SK-N-SH (cell line): ENCODE measurements at regions not wholly inside any gene's neighbourhood (a gene's known extent, or its start where the extent isn't known, plus 50 kb on each side); places are given as distances from the start of the nearest gene placed in this dataset.

Source experiments
- CTCF ChIA-PET: fragments of 300-600, 350-600 bp; formaldehyde crosslinking; extraction: SDS; loops from one replicate; lab custom pipeline; 2021; lab: Yijun Ruan, JAX
- POLR2A ChIA-PET: fragments of 350-600 bp; sonication (Branson Sonifier 250); formaldehyde crosslinking; extraction: SDS; loops from one replicate; lab custom pipeline; 2020; ENCODE audit warnings: antibody characterized with exemption, inconsistent platforms; lab: Yijun Ruan, JAX
- DNase-seq: peaks from one replicate; pipeline ENCODE4 v3.0.0; 2012
- H2AFZ ChIP-seq: fragments of 200-600 bp; sonication (generic); 2 replicates; pipeline ENCODE4 v1.8.1; 2016; ENCODE audit warnings: antibody characterized with exemption, mild to moderate bottlenecking, low read depth
- H3F3A ChIP-seq: fragments of 200-600 bp; sonication (generic); replicated peaks from 2 replicates; pipeline ENCODE3; 2016; ENCODE audit warnings: antibody characterized with exemption, mild to moderate bottlenecking; ENCODE audit not compliant: insufficient read depth
- H3K27ac ChIP-seq, 2 experiments: fragments of 200-500 bp in 1 of 2; fragments of 200-600 bp in 1 of 2; sonication (Bioruptor generic) in 1 of 2; sonication (generic), shearing (Covaris generic) in 1 of 2; 2 replicates each; pipeline versions ENCODE4 v1.5.1 to v1.6.1; 2014 to 2016; ENCODE audit warnings: low read depth in 2 of 2, inconsistent platforms in 1 of 2, low read length in 1 of 2, mild to moderate bottlenecking in 1 of 2, mixed read lengths in 1 of 2
- H3K27me3 ChIP-seq: fragments of 200-600 bp; sonication (generic), shearing (Covaris generic); 2 replicates; pipeline ENCODE4 v1.6.1; 2016; ENCODE audit warnings: mixed run types; ENCODE audit not compliant: insufficient read depth
- H3K36me3 ChIP-seq, 2 experiments: fragments of 200-500 bp in 1 of 2; fragments of 200-600 bp in 1 of 2; sonication (Bioruptor generic) in 1 of 2; sonication (generic) in 1 of 2; replicated peaks in 1 of 2; 2 replicates each; pipeline versions ENCODE3 to v1.5.1; 2014 to 2016; ENCODE audit warnings: low read length in 1 of 2, mild to moderate bottlenecking in 1 of 2; ENCODE audit not compliant: insufficient read depth in 2 of 2, control insufficient read depth in 1 of 2
- H3K4me1 ChIP-seq, 2 experiments: fragments of 200-500 bp in 1 of 2; fragments of 200-600 bp in 1 of 2; sonication (Bioruptor generic) in 1 of 2; sonication (generic), shearing (Covaris generic) in 1 of 2; 2 replicates each; pipeline versions ENCODE4 v1.5.1 to v1.6.1; 2014 to 2016; ENCODE audit warnings: low read depth in 1 of 2, low read length in 1 of 2, mixed run types in 1 of 2; ENCODE audit not compliant: insufficient read depth in 2 of 2, control insufficient read depth in 1 of 2
- H3K4me2 ChIP-seq: fragments of 200-600 bp; sonication (generic), shearing (Covaris generic); 2 replicates; pipeline ENCODE4 v1.6.1; 2017; ENCODE audit warnings: mixed run types
- H3K4me3 ChIP-seq, 2 experiments: fragments of 200-500 bp in 1 of 2; fragments of 200-600 bp in 1 of 2; sonication (Bioruptor generic) in 1 of 2; sonication (generic), shearing (Covaris generic) in 1 of 2; 2 replicates each; pipeline versions ENCODE4 v1.5.1 to v1.8.1; 2014 to 2016; ENCODE audit warnings: low read depth in 2 of 2, inconsistent platforms in 1 of 2, low read length in 1 of 2, mild to moderate bottlenecking in 1 of 2, mixed read lengths in 1 of 2, moderate library complexity in 1 of 2
- H3K79me2 ChIP-seq: fragments of 200-600 bp; sonication (generic); 2 replicates; pipeline ENCODE4 v1.8.1; 2017; ENCODE audit warnings: mild to moderate bottlenecking; ENCODE audit not compliant: insufficient read depth
- H3K9ac ChIP-seq: fragments of 200-600 bp; sonication (generic); 2 replicates; pipeline ENCODE4 v1.6.1; 2017; ENCODE audit warnings: mixed run types
- H3K9me2 ChIP-seq: fragments of 200-600 bp; sonication (generic); 2 replicates; pipeline ENCODE4 v1.6.1; 2017; ENCODE audit warnings: mixed run types
- H3K9me3 ChIP-seq: fragments of 200-600 bp; sonication (generic); 2 replicates; pipeline ENCODE4 v1.6.1; 2017; ENCODE audit warnings: mixed run types, mild to moderate bottlenecking, moderate library complexity
- H4K20me1 ChIP-seq: fragments of 200-600 bp; sonication (generic); 2 replicates; pipeline ENCODE4 v1.6.1; 2017; ENCODE audit warnings: mild to moderate bottlenecking, mixed run types; ENCODE audit not compliant: insufficient read depth
- CHD2 ChIP-seq: fragments of 150-350 bp; IDR thresholded peaks from 2 replicates; pipeline ENCODE4 v1.6.1; 2018; ENCODE audit warnings: low read length; ENCODE audit not compliant: partially characterized antibody
- ELF1 ChIP-seq: IDR thresholded peaks from 2 replicates; pipeline ENCODE4 v1.4.0; 2012
- EP300 ChIP-seq, 2 experiments: IDR thresholded peaks; 2 replicates each; pipeline versions ENCODE4 v1.4.0 to v1.6.1; 2012; ENCODE audit warnings: borderline replicate concordance in 1 of 2, low read depth in 1 of 2, low read length in 1 of 2
- FOSL2 ChIP-seq: IDR thresholded peaks from 2 replicates; pipeline ENCODE4 v1.4.0; 2012; ENCODE audit warnings: low read depth, mild to moderate bottlenecking, moderate library complexity, borderline replicate concordance
- GATA2 ChIP-seq: sonication (generic); formaldehyde crosslinking; IDR thresholded peaks from 2 replicates; pipeline ENCODE4 v1.5.0; 2020; ENCODE audit warnings: mild to moderate bottlenecking, missing genetic modification reagents
- JUND ChIP-seq: IDR thresholded peaks from 2 replicates; pipeline ENCODE4 v1.4.0; 2012
- MEF2A ChIP-seq: IDR thresholded peaks from 2 replicates; pipeline ENCODE4 v1.4.0; 2012; ENCODE audit warnings: low read depth, borderline replicate concordance
- MXI1 ChIP-seq: IDR thresholded peaks from 2 replicates; pipeline ENCODE4 v1.6.1; 2012; ENCODE audit warnings: mild to moderate bottlenecking, low read depth, low read length, improper control_type of control experiment
- NFIC ChIP-seq: IDR thresholded peaks from 2 replicates; pipeline ENCODE4 v1.4.0; 2012; ENCODE audit warnings: borderline replicate concordance
- PBX3 ChIP-seq: IDR thresholded peaks from 2 replicates; pipeline ENCODE4; 2012
- RAD21 ChIP-seq: IDR thresholded peaks from 2 replicates; pipeline ENCODE4 v1.6.1; 2012; ENCODE audit warnings: mild to moderate bottlenecking, low read length
- RCOR1 ChIP-seq: fragments of 150-350 bp; IDR thresholded peaks from 2 replicates; pipeline ENCODE4 v1.6.1; 2017; ENCODE audit warnings: antibody characterized with exemption, low read length
- REST ChIP-seq: IDR thresholded peaks from 2 replicates; pipeline ENCODE4 v1.6.1; 2012; ENCODE audit warnings: mild to moderate bottlenecking, low read depth, low read length, moderate library complexity
- RFX5 ChIP-seq: IDR thresholded peaks from 2 replicates; pipeline ENCODE4 v1.6.1; 2012; ENCODE audit warnings: mild to moderate bottlenecking, improper control_type of control experiment, low read length
- SIN3A ChIP-seq: IDR thresholded peaks from 2 replicates; pipeline ENCODE4 v1.6.1; 2012; ENCODE audit warnings: low read depth, mild to moderate bottlenecking, low read length, moderate library complexity, borderline replicate concordance
- SMC3 ChIP-seq: IDR thresholded peaks from 2 replicates; pipeline ENCODE4 v1.6.1; 2012; ENCODE audit warnings: low read depth, low read length, improper control_type of control experiment
- TCF12 ChIP-seq: IDR thresholded peaks from 2 replicates; pipeline ENCODE4 v1.4.0; 2012
- TEAD4 ChIP-seq: IDR thresholded peaks from 2 replicates; pipeline ENCODE4 v1.4.0; 2012; ENCODE audit warnings: mild to moderate bottlenecking, borderline replicate concordance; ENCODE audit not compliant: insufficient read depth
- WGBS: methylation state at CpG from one replicate; pipeline ENCODE4 v1.1.6; 2017; ENCODE audit warnings: low lambda C conversion rate; 5-methylcytosine and 5-hydroxymethylcytosine counted together

GRCh38 chr1:208604295-208604694, 360.1 kb upstream of the PLXNA2 start:
- peaks cover 5 to 14% of the 10 kb centered on the region in 2 experiments; a peak in 2 of 4 replicates for H3K4me1 ChIP-seq
- H3K9ac ChIP-seq = no peak overlapping the region
- H3K9me2 ChIP-seq = no peaks in the 10 kb centered on the region
- H3K4me2 ChIP-seq = 0 out of 2 replicates have a peak overlapping the region, but pooled peaks have one; percentile 14
- TF ChIP-seq EP300 (IDR thresholded peaks at IDR 0.05; ENCODE audit: borderline replicate concordance in 1 of 2, low read depth in 1 of 2, low read length in 1 of 2) (peak in 1 of 2 experiments; percentile 35; a peak in 1 of 4 replicates), NFIC (no peak), PBX3 (peak; percentile 86), JUND (peak; percentile 29; the same call in 1 of the 2 replicates), TCF12 (peak; percentile 31; the same call in 1 of the 2 replicates), TEAD4 (no peak), MEF2A (peak; percentile 31; the same call in 1 of the 2 replicates), FOSL2 (peak; percentile 43; the same call in 1 of the 2 replicates)
- no peaks in the 10 kb centered on the region for H3F3A ChIP-seq
- WGBS = 32% methylated on average over 4 of the region's 4 CpGs
- no peak for DNase-seq
- no peaks in the 10 kb centered on the region for H4K20me1 ChIP-seq
- no peaks in the 10 kb centered on the region for H3K27me3 ChIP-seq
- no peaks in the 10 kb centered on the region for H3K79me2 ChIP-seq
- no peaks in the 10 kb centered on the region for H3K36me3 ChIP-seq
- H3K4me3 ChIP-seq = no peak overlapping the region
- no peaks in the 10 kb centered on the region for H3K9me3 ChIP-seq
- no peak overlapping the region for H2AFZ ChIP-seq
- H3K27ac ChIP-seq = peak overlapping the region; percentile 43 to 65; a peak in 2 of 4 replicates
- ChIA-PET CTCF (interaction anchor here (0.6 to 1.4 kb wide), 2 partner anchors 34 to 419 kb away, joined by 3 read pairs; no protein-coding TSS in a partner anchor), POLR2A (no interaction called here)

GRCh38 chr1:208606959-208607358, 362.8 kb upstream of the PLXNA2 start:
- H3K4me1 ChIP-seq = peaks cover 5 to 14% of the 10 kb centered on the region in 2 experiments; a peak in 2 of 4 replicates
- H3F3A ChIP-seq = no peaks in the 10 kb centered on the region
- POLR2A ChIA-PET = no interaction called here
- H3K4me3 ChIP-seq = no peak overlapping the region
- H3K27ac ChIP-seq = no peak overlapping the region
- CTCF ChIA-PET = interaction anchor here (1.0 kb wide), 1 partner anchor 13 kb away, joined by 3 read pairs; no protein-coding TSS in a partner anchor
- H3K27me3 ChIP-seq = no peaks in the 10 kb centered on the region
- no peaks in the 10 kb centered on the region for H3K36me3 ChIP-seq
- no peaks in the 10 kb centered on the region for H4K20me1 ChIP-seq
- no peaks in the 10 kb centered on the region for H3K79me2 ChIP-seq
- no peaks in the 10 kb centered on the region for H3K9me3 ChIP-seq
- WGBS = 56% methylated on average over 3 of the region's 3 CpGs
- TF ChIP-seq GATA2 (CRISPR knock-in tag) (no peak), ELF1 (no peak), RFX5 (no peak), RAD21 (no peak), SMC3 (no peak), EP300 (IDR thresholded peaks at IDR 0.05; ENCODE audit: borderline replicate concordance in 1 of 2, low read depth in 1 of 2, low read length in 1 of 2) (no peak), PBX3 (no peak), CHD2 (no peak), MXI1 (no peak), NFIC (no peak), JUND (no peak), REST (no peak), RCOR1 (no peak), SIN3A (no peak)
- H3K4me2 ChIP-seq = no peak overlapping the region
- H3K9ac ChIP-seq = no peak overlapping the region
- no peak overlapping the region for H2AFZ ChIP-seq
- no peak for DNase-seq
- no peaks in the 10 kb centered on the region for H3K9me2 ChIP-seq
